Keratinocyte (primary cell): ENCODE measurements at regions not wholly inside any gene's neighbourhood (a gene's known extent, or its start where the extent isn't known, plus 50 kb on each side); places are given as distances from the start of the nearest gene placed in this dataset.

Experiments used
- EZH2 ChIP-seq: IDR thresholded peaks from one replicate; pipeline ENCODE4 v1.6.1; 2012; ENCODE audit warnings: inconsistent platforms, mild to moderate bottlenecking, low read length, moderate library complexity
- TF ChIP-seq, protein P1 (sequence below), 3 experiments: IDR thresholded peaks in 1 of 3; conservative IDR thresholded peaks in 1 of 3; optimal IDR thresholded peaks in 1 of 3; 2 replicates in 2 of 3; 3 replicates in 1 of 3; pipeline versions ENCODE3 to v1.5.1; 2011; ENCODE audit warnings: low read length in 3 of 3, mild to moderate bottlenecking in 3 of 3, moderate library complexity in 2 of 3, control low read depth in 1 of 3, inconsistent platforms in 1 of 3; ENCODE audit not compliant: insufficient read depth in 2 of 3; ENCODE audit errors: extremely low read depth in 1 of 3

DNA sequence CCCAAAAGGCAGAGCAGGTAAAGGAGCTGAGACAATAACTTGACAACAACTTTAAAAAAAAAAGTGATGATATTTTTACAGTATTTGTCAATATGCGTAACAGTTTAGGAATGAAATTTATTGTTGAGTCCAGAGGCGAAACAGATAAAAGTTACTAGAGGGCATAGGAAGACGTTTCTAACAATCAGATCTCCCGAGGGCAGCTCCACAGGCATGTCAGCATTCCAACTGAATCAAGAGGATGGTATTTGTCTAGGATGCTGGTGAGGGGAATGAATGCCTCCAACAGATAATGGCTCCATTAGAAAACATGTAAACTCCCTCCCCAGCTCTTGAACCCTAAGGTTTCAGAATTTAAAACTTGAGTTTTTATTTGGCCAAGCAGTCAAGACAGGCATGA is 733.9 kb upstream of the SORCS1 start:
- TF ChIP-seq, protein P1, sequence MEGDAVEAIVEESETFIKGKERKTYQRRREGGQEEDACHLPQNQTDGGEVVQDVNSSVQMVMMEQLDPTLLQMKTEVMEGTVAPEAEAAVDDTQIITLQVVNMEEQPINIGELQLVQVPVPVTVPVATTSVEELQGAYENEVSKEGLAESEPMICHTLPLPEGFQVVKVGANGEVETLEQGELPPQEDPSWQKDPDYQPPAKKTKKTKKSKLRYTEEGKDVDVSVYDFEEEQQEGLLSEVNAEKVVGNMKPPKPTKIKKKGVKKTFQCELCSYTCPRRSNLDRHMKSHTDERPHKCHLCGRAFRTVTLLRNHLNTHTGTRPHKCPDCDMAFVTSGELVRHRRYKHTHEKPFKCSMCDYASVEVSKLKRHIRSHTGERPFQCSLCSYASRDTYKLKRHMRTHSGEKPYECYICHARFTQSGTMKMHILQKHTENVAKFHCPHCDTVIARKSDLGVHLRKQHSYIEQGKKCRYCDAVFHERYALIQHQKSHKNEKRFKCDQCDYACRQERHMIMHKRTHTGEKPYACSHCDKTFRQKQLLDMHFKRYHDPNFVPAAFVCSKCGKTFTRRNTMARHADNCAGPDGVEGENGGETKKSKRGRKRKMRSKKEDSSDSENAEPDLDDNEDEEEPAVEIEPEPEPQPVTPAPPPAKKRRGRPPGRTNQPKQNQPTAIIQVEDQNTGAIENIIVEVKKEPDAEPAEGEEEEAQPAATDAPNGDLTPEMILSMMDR (optimal IDR thresholded peaks at IDR 0.05 in 1 of 3, IDR thresholded peaks at IDR 0.05 in 1 of 3, conservative IDR thresholded peaks at IDR 0.05 in 1 of 3; ENCODE audit: extremely low read depth in 1 of 3, insufficient read depth in 2 of 3, low read length in 3 of 3) = no peak
- TF ChIP-seq EZH2 = no peak
